ENCODE measurements at regions not wholly inside any gene's neighbourhood (a gene's known extent, or its start where the extent isn't known, plus 50 kb on each side); places are given as distances from the start of the nearest gene placed in this dataset.

- TF ChIP-seq CTCF (conservative IDR thresholded peaks at IDR 0.05; ENCODE audit: low read depth, low read length) = no peak
- no peak for TF ChIP-seq EZH2 (IDR thresholded peaks at IDR 0.05; ENCODE audit: low read length, unreplicated experiment)
Measured at GRCh38 chr5:40240111-40240510, 439.6 kb upstream of the PTGER4 start.
